NCI-H2029 (cell line): ENCODE measurements at regions not wholly inside any gene's neighbourhood (a gene's known extent, or its start where the extent isn't known, plus 50 kb on each side); places are given as distances from the start of the nearest gene placed in this dataset.

Experiments used
- DNase-seq: peaks from one replicate; lab custom pipeline; 2025; lab: John Stamatoyannopoulos, UW

DNA sequence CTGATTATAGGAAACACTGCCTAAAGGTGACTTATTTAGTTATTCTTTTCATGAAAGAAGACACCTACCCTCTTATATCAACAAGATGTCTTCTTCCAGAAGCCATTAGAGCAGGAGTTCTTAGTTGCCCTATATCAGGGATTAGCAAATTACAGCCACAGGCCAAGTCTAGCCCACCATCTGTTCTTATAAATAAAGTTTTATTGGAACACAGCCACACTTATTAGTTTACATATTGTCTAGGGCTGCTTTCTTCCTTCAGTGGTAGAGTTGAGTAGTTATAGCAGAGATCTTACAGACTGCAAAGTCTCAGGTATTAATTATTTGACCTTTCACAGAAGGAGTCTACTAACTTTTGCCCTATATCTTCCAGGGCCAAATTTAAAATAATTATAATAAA, 157.2 kb upstream of the NOCT start:
- DNase-seq: no peak

DNA sequence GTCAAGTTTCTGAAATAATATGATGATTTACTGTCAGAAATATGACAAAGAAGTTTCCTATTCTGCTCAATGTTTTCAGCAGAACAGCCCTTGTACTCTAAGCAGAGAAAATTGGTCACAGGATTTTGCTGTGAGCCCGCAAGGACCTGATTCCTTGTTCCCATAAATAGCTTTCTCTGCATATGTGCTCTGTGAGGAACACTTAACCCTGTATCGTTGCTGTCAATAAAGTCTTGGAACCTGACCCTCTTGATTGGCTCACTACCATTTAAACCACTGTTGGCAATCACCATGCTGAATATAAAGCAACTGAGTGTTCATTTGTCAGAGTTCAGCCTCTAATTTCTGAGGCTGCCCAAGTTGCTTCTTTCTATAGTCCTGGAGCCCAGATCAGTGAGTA, 158.2 kb upstream of the NOCT start:
- DNase-seq: no peak

DNA sequence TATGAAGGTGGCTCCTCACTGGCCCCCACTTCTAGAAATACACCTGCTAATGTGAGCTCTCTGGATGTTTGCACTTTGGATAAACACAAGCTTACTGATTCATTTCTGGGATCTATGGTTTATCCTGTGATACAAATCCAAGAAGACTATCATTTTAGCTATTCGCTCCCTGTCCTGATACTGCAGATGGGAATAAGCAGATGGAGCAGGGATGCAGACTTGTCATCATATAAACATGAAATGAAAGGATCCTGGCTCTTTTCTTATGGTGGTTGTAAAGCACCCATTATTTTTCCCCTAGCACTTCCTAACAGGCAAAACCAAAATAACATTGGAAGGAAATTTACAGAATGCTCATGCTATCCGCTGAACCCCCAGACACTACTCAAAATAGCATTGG, 162.9 kb upstream of the NOCT start:
- DNase-seq: no peak

DNA sequence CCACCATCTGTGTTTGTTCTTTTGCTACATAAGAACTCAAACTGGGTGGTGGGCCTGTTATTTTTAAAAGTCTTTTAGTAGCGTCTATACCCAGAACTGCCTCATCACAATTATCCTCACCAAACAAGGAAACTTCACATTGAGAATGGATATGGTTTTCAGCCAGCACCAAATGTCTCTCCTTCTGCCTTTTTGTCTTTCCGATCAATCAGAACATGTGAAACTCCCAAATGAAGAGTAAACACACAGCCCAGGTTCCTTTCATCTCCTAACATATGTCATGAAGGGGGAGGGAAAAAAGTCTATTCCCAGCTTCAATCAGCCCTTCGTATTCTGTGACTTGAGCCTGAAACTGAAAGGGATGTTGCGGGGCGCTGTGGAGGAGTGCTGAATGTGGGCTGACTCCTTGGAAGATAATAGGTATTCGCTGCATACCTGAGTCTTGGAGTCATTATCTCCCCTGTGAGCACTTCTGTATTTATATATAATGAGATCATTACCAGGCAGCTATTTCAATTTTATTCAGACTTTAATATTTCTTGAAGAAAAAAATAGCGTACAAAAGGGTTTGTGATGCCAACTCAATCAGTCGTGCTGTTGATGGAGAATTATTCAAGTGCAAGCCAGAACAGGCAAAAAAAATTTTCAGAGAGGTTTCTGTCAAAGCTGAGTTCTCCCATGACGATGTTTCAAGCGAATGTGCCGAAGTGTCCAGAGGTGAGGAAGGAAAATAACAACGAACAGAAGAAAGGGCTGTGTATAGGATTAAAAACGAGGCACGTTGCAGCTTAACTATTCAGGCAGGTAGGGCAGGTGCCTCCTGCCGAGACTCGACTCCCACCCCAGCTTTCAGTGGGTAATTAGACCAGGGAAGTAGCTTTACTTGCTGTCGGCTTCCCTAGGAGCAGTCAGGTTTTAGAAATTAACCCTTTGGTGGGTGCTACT, 163.9 kb upstream of the NOCT start:
- no peak for DNase-seq

DNA sequence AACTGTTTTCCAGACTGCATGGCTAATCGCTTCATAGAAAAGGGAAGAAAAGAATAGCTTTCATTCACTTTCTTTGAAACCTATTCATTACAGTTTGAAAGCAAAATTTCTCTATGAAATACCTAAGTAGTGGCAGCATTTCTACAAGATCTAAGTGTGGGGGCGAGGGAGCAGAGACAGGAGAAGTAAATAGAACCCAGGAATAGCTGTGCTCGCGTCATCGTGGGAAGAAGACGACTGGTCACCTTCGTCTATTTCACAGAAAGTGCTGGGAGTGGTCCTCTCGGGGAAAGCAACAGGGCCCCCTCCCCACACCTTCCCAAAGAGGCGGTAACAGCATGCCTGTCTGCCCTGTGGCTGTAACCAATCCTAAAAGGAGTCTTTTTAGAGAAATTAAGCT, 169.9 kb upstream of the NOCT start:
- no peak for DNase-seq

DNA sequence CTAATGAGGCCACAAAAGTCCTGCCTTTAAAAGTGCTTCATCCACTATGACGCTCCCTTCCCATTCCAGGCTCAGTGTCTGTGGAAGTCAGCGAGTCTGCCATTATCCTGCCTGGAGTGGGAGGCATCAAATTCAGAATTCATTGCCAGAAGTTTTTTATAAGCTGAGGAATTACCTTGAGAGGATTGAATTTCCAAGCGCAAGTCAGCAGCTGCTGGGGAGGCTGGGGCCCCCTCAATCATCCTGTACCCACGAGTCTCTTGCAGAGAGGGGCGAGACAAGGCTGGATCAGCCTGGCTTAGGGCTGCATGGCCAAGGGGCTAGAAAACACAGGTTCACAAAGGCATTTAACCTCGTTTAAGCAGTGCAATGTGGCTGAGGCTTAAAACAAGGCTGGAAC, 170.5 kb upstream of the NOCT start:
- no peak for DNase-seq

DNA sequence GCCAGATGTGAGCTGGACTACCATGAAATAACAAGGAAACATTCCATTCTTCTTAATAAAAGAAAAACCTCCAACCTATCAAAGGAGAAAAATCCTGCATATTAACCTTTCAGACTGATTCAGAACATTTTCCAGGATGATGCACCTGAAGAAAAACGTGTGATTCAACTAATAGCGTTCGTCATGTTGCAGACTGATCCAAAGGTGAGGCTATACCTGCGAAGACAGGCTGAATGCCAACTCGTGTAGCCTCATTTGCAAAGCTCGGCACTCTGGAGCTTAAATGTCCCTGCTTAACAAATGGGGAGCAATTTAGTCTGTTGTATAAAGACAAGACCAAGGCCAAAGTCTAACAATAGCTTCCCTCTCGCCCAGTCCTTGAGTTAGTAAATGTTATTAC, 172.0 kb upstream of the NOCT start:
- no peak for DNase-seq

DNA sequence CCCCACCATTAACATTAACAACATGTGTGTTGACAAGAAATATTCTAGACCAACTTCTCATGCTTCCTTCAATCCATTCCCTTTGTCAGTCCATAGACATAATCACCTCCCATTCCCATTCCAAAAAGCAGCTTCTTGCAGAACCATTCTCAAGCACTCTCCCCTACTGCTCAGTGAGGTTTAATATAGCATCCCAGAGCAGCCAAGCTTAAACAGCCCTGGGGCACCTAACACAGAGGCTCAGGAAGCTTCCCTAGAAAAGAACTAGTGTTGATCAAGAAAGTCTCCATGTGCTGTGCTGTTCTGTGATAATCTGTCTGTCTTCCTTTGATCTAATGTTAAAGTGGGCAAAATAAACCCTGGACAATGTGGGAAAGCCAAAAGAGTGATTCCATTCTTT, 174.2 kb upstream of the NOCT start:
- DNase-seq: no peak

DNA sequence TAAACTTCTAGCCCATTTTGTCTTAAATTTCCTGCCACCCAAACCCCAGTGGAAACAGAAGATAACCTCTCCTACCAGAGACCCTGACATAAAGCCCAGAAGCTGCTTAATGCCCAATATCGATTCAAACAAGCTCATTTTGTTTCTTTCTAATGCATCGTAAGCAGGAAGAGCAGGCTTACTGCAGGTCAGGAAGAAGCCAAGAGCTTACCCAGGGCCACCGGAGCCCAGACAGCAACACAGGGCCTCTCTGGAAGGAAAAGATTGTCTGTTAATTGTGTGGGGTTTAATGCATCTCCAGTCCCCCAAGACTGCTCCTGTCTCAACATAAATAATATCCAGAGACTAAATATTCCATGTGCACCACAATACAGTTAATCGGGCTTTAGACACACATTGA, 177.3 kb upstream of the NOCT start:
- DNase-seq: no peak

DNA sequence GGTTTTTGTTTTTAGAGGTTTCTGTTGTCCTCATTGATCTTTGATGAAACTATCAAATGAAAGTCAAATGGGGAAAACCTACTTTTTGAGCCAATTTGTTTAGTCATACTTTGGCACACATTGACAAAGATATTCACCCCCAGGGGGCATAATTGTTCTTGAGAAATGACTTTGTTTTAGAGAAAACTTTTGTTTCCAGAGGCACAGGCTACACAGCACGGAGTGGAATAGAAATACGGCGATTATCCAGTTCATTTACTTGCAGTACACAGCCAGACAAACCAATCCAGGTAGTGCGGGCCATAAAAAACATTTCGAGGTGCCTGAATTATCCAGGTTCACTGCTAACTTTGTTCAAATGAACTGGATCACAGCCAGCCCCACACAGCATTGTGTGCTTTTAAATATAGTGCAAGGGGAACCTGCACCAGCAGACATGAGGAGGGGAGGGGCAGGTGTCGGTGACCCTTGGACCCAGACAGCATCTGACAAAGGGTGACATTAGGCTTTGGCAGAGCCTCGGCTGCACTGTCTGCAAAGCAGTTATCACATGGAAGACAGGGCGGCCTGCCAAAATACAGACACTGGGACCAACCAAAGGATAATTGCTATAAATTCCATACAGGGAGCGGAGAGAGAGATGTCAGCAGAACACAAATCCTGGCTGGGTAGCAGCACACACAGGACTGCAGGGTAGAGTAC, 179.6 kb upstream of the NOCT start:
- peak; percentile 28 for DNase-seq

DNA sequence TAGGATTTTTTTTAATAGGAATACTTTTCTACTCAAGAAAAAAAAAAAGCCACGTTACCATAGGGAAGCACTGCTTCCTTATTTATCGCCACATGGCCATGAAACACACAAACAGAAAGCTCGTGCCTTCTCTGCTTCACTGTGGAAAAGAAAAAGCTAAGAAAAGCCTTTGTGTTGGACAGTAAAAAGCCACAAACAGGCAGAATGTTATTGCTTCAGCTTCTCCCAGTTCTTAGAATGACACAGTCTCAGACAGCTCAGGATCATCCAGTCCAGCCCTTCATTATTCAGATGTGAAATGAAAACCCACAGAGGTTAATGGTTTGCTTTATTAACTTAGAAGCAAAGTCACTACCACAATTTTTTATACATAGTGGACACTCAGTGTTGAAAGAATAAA, 181.6 kb upstream of the NOCT start:
- no peak for DNase-seq

DNA sequence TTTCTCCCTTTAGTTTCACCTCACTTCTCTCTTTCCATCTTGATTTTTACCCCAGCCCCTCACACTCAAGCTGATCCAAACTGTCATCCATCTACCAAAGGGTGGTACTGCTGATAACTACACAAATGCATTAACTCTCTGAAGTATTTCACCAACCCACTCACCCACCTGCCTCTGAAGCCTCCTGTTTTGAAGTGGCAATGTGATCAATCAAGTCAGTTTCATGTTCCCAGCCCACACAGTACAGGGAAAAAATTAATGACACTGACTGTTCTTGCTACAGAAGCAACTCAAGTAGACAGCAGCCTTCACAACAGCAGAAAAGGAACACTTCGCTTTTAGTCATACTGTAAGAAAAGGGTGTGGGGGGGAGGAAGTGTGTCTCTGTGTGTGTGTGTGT, 183.0 kb upstream of the NOCT start:
- no peak for DNase-seq

DNA sequence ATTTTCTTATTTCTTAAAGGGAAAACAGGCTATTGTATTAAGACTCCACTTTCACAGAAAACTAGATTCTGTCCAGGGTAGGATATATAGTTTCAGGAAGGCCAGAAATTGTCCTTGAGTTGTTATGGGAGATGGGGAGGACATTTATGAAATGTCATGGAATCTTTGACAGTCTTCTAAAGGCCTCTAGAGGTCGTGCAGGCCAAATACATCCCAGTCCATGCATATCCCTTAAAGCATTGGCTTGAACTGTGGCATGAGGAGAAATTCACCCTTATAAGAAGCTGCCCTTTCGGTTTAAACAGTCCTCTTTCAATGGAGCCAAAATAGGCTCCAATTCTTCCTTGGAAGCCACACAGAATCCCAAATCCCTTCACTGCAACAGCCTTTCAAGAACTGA, 183.6 kb upstream of the NOCT start:
- DNase-seq: no peak

DNA sequence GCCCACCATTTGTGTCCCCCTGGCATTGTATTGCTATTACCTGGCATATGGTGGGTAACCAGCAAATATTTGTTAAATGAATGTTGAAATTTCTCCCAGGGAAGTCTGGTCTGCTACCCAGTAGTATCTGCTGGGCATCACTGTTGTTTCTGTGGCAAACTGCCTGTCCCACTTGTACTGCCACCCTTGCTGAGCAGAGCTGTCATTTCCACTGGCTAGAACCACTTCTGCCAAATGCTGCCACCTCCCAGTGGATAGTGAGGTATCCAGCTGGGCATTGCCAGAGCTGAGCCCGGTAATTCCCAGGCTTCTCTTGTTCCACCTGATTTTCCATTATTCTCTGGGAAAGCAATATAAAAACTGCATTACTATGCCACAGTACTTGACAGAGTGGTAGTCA, 186.7 kb upstream of the NOCT start:
- no peak for DNase-seq

DNA sequence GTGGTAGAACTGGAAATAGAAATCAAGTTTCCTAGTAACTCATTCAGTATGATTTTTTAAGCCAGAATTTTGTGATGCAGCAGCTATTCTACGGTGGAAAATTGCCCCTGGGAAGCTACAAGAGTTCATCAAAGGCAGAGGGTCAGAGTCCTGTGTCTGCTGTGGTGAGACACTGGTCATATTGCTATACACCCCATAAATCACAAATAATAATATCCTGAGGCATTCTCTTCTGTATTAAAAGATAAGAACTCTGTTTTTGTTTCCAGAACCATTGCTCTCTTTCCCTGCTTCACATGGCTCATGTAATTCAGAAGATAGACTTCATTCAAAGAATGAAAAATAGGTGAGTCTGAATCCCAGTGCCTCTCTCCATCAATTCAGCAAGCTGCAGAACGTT, 188.8 kb upstream of the NOCT start:
- DNase-seq: no peak

DNA sequence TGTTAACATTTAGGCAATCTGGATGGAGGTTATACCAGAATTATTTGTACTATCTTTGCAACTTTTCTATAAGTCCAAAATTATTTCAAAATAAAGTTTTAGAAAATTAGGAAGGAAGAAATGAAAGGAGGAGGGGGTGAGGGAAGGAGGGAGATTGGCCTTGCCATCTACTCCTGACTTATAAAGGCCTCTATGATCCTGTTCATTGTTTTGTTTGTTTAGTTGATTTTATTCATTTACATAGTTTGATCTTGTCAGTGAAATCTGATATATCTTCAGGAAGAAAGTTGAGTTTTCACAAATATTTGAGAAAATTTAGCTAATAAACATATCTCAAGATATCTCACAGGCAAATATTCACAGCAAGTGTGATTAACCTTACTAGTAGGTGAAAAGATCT, 189.3 kb upstream of the NOCT start:
- DNase-seq: no peak

DNA sequence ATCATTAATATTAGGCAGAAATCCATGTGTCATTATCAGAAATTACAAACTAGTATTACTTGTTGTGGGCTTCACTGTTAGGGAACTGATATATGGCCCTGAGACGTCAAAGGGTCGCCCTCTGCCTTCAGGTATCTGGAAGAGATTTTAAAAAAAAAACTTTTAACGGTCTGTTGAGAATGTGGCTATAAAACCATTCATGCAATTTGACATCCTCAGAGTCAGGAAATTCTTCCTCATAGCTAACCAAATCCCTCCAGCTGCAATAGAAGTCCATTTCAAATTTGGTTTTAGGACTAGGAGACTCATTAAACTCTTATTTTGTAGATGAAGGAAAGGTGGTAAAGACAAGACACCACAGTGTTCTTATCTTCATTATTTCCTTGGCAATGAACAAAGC, 194.2 kb upstream of the NOCT start:
- DNase-seq: no peak

DNA sequence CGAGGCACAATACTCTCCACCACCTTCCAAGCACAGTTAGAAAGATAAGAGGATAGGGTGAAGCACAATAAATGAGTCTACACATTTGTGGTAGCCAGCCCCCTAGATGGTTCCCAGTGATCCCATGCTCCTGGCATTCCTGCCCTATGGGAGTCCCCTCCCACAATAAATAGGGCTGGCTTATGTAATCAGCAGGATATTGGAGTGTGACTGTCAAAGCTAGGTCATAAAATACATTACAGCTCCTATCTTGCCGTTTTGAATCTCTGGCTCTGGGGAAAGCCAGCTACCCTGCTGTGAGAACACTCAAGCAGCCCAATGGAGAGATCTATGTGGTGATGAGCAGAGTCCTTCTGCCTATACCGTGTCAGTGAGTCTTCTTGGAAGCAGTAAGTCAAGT, 198.7 kb upstream of the NOCT start:
- DNase-seq: no peak

DNA sequence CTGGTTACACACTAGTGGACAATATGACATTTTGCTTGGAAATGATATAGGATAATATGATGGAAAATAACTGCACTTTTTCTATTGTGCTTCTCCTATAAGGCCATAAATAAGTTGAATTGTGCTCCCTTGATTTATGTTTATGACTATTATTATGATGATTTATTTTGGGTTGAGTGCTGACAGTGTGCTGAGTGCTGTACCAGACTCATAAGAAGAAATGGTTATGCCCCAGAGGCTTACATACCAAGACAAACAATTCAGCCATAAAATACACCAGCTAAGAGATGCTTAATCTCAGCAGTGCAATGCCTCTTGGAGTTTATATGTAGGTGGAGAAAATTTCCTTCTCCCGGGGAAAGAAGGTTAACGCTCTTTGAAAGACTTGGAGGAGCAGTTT, 199.8 kb upstream of the NOCT start:
- no peak for DNase-seq

DNA sequence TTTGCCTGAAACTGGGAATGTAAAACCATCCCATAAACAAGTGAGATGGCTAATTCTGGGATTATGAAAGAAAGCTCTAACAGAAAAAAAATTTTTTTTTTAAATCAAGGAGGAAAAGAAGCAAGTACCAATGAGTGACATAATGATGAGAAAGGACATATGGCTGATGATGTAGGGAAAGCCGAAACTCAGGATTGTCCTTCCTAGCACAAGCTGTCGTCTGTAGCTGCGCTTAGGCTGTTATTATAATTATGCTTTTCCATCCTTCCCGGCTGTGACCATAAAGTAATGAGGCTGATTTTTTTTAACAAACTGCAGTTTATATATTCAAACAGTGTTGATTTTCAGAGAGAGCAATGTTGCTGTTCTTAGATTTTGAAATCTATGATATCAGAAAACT, 209.8 kb upstream of the NOCT start:
- DNase-seq: no peak

DNA sequence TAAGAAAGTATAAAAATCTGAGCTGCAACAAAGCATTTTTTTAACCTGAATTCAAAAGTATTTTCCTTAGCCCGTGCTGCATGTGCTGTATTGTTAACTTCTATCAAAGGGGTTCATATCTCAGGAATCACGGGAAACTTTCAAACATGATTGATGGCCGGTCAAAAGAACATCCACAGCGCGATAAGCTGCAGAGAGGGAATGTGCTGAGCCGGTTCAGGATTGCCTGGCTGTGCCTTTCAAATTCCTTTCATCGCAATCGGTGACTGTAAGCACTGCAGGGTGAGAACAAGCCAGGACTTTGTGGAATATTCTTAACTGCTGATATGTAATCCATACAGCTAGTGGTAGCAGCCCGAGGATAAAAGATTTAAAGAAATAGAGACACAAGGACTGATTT, 210.9 kb upstream of the NOCT start:
- no peak for DNase-seq

DNA sequence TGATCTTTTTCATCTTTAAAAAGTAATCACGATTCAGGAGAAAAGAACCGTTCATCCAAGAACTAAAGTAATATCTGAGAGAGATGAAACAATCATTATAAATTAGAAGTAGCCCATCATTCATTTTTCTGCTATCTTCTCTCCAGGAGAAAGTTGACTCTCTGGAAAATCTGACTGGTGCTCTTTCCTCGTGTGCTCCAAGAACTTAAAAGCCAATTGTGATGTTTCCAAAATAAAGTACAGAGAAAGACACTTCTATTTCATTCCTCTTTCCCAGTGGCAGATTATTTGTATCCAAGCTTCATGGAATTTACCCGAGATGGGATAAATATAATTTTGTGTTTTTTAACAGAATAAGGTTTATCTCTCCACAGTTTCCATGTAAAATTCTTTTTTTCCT, 212.5 kb upstream of the NOCT start:
- no peak for DNase-seq

DNA sequence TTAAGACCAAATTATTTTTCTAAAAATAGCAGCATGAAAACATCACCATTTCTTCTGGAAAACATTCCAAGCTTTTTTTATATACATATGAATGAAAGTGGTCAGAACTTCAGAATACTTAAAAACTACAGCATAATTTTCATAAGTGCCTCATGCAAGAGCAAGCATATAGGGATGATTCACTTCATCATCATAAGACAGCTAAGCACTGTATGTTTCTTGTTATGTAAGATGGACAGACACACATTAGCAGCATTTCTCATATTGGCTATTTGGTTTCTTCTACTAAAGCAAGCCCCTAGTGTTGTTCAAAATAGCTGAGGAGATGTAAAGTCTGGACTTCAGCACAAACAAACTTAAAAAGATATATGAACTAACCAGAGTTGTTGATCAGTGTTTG, 213.1 kb upstream of the NOCT start:
- no peak for DNase-seq

DNA sequence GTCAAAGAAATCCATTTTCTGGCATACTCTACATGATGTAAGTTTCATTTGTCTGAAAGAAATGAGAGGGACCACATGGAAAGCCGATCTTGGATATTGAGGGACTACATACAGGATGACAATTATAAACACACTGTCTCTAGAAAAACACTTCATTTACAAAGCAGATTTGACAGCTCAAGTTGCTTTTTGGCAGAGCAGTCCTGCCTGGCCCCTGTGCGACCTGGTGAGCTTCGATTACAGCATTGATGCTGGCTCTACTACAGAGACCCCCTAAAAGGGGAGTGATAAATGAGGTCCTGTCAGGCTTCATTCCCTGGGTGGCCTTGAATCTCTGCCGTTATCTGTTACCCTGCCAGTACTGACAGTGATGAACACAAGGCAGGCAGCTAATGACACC, 215.2 kb upstream of the NOCT start:
- no peak for DNase-seq
